Fibroblast of mammary gland (primary cell): ENCODE measurements at regions not wholly inside any gene's neighbourhood (a gene's known extent, or its start where the extent isn't known, plus 50 kb on each side); places are given as distances from the start of the nearest gene placed in this dataset.

ENCODE experiments used
- DNase-seq: peaks from one replicate; pipeline ENCODE4 v3.0.0-alpha.2; 2010; ENCODE audit warnings: low read depth
- H3K4me3 ChIP-seq: 2 replicates; pipeline ENCODE4 v1.5.1; 2011; ENCODE audit warnings: low read depth, mild to moderate bottlenecking, low read length, moderate library complexity; ENCODE audit not compliant: control insufficient read depth
- TF ChIP-seq, protein P1 (sequence below): conservative IDR thresholded peaks from 2 replicates; pipeline ENCODE4 v1.5.1; 2011; ENCODE audit warnings: low read depth, low read length, inconsistent platforms; ENCODE audit not compliant: control insufficient read depth, insufficient read depth

- TF ChIP-seq, protein P1, sequence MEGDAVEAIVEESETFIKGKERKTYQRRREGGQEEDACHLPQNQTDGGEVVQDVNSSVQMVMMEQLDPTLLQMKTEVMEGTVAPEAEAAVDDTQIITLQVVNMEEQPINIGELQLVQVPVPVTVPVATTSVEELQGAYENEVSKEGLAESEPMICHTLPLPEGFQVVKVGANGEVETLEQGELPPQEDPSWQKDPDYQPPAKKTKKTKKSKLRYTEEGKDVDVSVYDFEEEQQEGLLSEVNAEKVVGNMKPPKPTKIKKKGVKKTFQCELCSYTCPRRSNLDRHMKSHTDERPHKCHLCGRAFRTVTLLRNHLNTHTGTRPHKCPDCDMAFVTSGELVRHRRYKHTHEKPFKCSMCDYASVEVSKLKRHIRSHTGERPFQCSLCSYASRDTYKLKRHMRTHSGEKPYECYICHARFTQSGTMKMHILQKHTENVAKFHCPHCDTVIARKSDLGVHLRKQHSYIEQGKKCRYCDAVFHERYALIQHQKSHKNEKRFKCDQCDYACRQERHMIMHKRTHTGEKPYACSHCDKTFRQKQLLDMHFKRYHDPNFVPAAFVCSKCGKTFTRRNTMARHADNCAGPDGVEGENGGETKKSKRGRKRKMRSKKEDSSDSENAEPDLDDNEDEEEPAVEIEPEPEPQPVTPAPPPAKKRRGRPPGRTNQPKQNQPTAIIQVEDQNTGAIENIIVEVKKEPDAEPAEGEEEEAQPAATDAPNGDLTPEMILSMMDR = no peak
- no peak for DNase-seq
Measured at GRCh38 chr6:103409475-103409874, 1450.2 kb downstream of the HACE1 start.

DNA sequence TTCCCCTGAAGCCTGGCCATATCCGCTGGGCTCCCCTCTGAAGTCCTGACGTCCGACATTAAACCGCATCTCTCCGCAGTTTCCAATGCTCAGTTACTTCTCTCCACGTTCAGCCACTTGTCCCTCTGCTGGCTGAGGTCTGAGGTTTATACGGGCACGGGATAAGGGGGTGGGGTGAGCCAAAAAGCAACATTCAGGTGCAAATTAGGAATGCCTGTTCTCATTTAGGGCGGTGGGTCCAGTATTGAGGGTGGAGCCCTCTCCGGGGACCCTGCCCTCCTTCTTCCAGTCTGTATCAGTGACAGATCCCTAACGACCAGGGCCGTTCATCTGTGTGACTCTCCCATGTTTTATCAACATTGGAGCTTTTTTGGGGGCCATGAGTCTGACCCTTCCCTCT, 1454.4 kb downstream of the HACE1 start:
- no peak overlapping the region for H3K4me3 ChIP-seq
- TF ChIP-seq, protein P1 = no peak
- DNase-seq = no peak

More at GRCh38 chr6:103409475-103409874, 1450.2 kb downstream of the HACE1 start:
- no peak overlapping the region for H3K4me3 ChIP-seq

DNA sequence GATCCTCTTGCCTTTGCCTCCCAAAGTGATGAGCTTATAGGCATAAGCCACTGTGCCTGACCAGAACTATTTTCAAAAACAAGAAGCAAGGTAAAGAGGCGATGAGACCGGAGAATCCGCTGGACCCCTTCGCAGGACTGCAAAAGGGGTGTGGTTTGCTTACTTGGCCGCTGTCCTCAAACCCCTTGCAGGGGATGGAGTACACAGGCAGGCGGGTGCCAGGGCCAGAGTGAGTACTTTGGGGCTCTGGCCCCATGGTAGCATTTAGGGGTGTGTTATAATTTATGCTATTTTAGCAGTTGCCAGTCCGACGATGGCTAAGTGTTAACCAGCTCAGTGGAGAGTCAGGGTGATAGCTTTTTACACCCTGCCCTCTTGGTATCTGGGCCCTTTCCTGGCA, 1454.9 kb downstream of the HACE1 start:
- no peak for DNase-seq
- H3K4me3 ChIP-seq = no peak overlapping the region

GRCh38 chr6:103396768-103397167, 1463.0 kb downstream of the HACE1 start:
- no peak overlapping the region for H3K4me3 ChIP-seq
- TF ChIP-seq, protein P1 = no peak
- no peak for DNase-seq

More for the DNA sequence above, 1454.9 kb downstream of the HACE1 start:
- TF ChIP-seq, protein P1 = no peak

DNA sequence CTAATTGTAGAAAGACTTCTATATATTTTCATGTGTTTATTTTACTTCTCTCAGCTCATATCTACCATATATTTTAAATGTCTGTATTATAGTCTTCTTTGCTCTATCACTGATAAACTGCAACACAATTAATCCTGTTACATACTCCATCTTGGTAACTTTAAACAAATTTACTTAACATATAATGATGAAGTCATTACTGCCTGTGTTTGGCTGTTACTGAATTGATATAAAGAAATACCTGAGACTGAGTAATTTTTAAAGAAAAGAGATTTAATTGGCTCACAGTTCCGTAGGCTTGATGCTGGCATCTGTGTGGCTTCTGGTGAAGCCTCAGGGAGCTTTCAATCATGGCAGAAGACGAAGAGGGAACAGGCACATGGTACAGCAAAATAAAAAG, 1480.4 kb downstream of the HACE1 start:
- TF ChIP-seq, protein P1 = no peak
- DNase-seq = no peak
- H3K4me3 ChIP-seq = no peak overlapping the region

DNA sequence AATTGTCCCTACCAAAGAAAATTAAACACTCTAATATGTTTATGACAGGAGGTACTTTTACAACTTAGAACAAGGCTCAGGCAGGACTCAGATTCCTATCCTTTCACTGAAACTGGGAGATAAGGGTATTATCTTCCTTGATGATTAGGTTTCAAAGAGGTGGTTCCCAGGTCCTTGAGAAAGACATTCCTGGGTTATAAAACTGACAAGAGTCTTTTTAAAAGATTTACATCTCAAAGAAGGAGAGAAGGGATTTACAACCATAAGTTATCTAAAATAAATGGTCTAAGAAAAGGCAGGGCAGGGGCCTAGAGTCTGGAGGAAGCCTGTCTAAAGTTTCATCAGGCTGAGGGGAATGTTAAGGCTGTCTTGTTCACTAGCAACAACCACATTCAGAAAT, 1492.5 kb downstream of the HACE1 start:
- no peak overlapping the region for H3K4me3 ChIP-seq
- TF ChIP-seq, protein P1 = no peak
- DNase-seq = no peak

GRCh38 chr6:103356531-103356930, 1503.2 kb downstream of the HACE1 start:
- no peak overlapping the region for H3K4me3 ChIP-seq
- DNase-seq = no peak
- TF ChIP-seq, protein P1 = no peak
